NCI-H1048 (cell line): ENCODE measurements at regions not wholly inside any gene's neighbourhood (a gene's known extent, or its start where the extent isn't known, plus 50 kb on each side); places are given as distances from the start of the nearest gene placed in this dataset.
"Not testable (repeated sequence)": the region's sequence is repeated elsewhere in the genome, so short reads cannot be mapped to it uniquely, and the experiment has no call there.

Experiments used
- DNase-seq: peaks from one replicate; lab custom pipeline; 2025; lab: John Stamatoyannopoulos, UW

GRCh38 chr12:46548605-46549071 is 176.1 kb upstream of the SLC38A2 start:
- no peak for DNase-seq

- no peak for DNase-seq
These were observed 175.1 kb upstream of the SLC38A2 start for GRCh38 chr12:46547421-46548354.

- no peak for DNase-seq
These were observed 174.2 kb upstream of the SLC38A2 start for GRCh38 chr12:46546634-46547273.

GRCh38 chr12:46543378-46543795 is 170.8 kb upstream of the SLC38A2 start:
- DNase-seq: not testable (repeated sequence)

GRCh38 chr12:46538976-46539375 is 166.4 kb upstream of the SLC38A2 start:
- DNase-seq: no peak

- no peak for DNase-seq
These were observed 164.9 kb upstream of the SLC38A2 start for GRCh38 chr12:46537387-46537955.

- DNase-seq: not testable (repeated sequence)
These were observed 163.7 kb upstream of the SLC38A2 start for GRCh38 chr12:46536316-46536715.

- no peak for DNase-seq
These were observed 163.3 kb upstream of the SLC38A2 start for GRCh38 chr12:46535907-46536306.

- no peak for DNase-seq
These were observed 162.8 kb upstream of the SLC38A2 start for GRCh38 chr12:46535376-46535775.

- no peak for DNase-seq
These were observed 161.8 kb upstream of the SLC38A2 start for GRCh38 chr12:46534327-46534840.

- DNase-seq: no peak
These were observed 161.2 kb upstream of the SLC38A2 start for GRCh38 chr12:46533723-46534122.

- no peak for DNase-seq
These were observed 159.2 kb upstream of the SLC38A2 start for GRCh38 chr12:46531804-46532203.

- no peak for DNase-seq
These were observed 158.6 kb upstream of the SLC38A2 start for GRCh38 chr12:46531059-46531785.

GRCh38 chr12:46530373-46531056 is 157.9 kb upstream of the SLC38A2 start:
- DNase-seq: no peak

- DNase-seq: no peak
These were observed 153.7 kb upstream of the SLC38A2 start for GRCh38 chr12:46526233-46526632.

- no peak for DNase-seq
These were observed 152.2 kb upstream of the SLC38A2 start for GRCh38 chr12:46524778-46525177.

- DNase-seq: no peak
These were observed 151.5 kb upstream of the SLC38A2 start for GRCh38 chr12:46523863-46524770.

- DNase-seq: no peak
These were observed 150.9 kb upstream of the SLC38A2 start for GRCh38 chr12:46523446-46523845.

GRCh38 chr12:46522071-46522470 is 149.5 kb upstream of the SLC38A2 start:
- no peak for DNase-seq

- DNase-seq: no peak
These were observed 148.6 kb upstream of the SLC38A2 start for GRCh38 chr12:46521145-46521544.
